IPS-18c (cell line): ENCODE measurements at regions not wholly inside any gene's neighbourhood (a gene's known extent, or its start where the extent isn't known, plus 50 kb on each side); places are given as distances from the start of the nearest gene placed in this dataset.

ENCODE experiments used
- H3K4me3 ChIP-seq: 2 replicates; pipeline ENCODE4 v1.7.0; 2013; ENCODE audit warnings: low read depth, mild to moderate bottlenecking, low read length, moderate library complexity; ENCODE audit not compliant: insufficient read depth
- H3K9me3 ChIP-seq: one replicate; pipeline ENCODE4 v1.6.1; 2013; ENCODE audit warnings: mild to moderate bottlenecking, low read length, moderate library complexity; ENCODE audit not compliant: control insufficient read depth, insufficient read depth

DNA sequence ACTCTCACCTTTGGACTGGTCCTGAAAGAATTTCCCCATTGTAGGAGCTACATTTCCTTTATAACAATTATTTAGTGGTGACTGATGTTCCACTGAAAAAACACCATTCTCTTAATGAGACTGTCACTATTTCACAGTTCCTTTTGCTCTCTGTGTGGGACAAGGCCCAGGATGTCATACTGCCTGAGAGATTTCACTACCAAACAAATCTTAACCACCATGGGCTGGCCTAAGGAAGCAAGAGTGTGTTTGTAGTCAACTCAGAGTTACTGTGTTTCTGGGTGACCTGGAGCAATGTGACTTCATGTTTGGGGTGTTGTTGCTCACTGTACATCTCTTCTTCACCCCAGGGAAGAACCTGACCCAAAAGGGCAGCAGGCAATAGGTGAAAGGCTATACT lies 50.1 kb upstream of the ZNF608 start:
- no peaks in the 10 kb centered on the region for H3K9me3 ChIP-seq
- no peak overlapping the region for H3K4me3 ChIP-seq

DNA sequence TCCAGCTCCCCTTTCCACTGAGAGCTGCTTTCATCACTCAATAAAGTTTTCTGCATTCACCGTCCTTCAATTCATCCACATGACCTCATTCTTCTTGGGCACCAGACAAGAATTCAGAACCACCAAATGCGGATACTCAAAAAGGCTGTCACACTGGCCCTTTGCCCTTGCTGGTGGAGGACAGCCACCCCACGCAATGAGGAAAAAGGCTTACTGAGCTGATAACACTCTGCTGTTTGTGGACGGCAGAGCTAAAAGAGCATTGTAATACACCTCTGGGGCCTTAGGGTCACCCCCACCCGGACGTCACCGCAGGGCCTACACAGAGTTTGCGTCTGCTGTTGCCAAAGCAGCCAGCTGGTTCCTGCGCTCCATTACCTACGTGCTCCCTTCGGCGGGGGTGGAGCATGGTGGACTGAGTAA lies 51.2 kb upstream of the ZNF608 start:
- Histone ChIP-seq H3K4me3 (no peak overlapping the region), H3K9me3 (no peaks in the 10 kb centered on the region)

DNA sequence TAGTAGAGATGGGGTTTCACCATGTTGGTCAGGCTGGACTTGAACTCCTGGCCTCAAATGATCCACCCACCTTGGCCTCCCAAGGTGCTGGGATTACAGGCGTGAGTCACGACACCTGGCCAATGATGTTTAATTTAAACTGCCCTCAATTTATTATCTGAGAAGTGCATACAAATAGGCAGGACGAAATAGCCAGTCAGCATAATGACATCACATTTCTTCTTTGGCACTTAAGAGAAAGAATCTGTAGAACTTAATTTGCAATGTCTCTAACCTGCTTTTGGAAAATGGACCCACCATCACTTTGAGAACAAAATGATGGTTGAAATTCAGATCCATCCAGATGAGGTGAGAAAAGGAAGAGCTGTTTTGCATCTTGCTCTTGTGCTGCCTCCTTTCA lies 52.5 kb upstream of the ZNF608 start:
- no peaks in the 10 kb centered on the region for H3K9me3 ChIP-seq
- no peak overlapping the region for H3K4me3 ChIP-seq

DNA sequence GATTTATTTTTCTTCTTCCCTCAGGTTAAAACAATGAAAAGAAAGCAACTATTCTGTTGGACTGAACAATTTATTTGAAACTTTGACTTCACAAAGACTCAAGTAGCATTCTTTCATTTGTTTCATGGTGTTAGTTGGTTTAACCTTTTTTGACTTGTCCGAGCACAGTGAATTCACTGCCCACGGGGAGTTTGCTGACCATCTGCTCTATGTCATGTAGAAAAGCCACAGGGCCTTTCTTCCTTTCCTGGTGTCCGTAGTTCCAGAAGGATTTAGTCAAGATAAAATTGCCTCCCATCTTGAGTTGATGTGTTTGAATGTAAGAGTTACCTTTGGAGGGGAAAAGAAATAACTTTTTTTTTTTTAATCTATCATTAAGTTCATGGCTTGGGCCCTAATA lies 55.1 kb upstream of the ZNF608 start:
- no peaks in the 10 kb centered on the region for H3K9me3 ChIP-seq
- no peak overlapping the region for H3K4me3 ChIP-seq

DNA sequence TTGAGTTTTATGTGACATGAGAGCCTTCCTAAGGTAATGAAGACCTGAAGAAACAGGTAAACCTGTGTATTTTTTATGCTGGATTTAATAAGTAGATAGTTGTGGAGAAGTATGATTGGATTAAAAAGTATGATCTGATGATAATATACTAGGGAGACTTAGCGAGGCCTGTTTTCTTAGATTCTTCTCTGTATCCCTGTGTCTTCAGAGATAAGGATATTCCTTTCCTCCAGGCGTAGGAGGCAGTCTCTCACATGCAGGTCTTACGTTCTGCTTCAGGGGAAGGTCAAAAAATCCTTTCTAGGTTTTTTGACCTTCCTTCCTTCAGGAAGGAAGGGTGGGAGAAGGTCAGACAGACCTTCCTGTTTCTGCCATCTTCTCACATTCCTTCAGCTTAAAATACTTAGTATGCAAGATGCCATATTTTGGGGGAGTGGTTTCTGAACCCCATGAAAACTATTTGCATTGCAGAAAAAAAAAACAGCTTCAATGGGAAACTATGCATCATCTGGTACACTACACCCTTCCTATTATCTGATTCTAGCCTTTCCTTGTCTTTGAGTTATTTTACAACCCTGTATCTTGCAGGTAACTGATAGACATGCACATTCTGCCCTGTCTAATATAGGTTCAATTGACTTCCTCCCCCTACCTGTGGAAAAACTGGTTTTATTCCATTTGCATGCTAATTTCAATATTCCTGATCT lies 57.3 kb upstream of the ZNF608 start:
- no peaks in the 10 kb centered on the region for H3K9me3 ChIP-seq
- H3K4me3 ChIP-seq = no peak overlapping the region

DNA sequence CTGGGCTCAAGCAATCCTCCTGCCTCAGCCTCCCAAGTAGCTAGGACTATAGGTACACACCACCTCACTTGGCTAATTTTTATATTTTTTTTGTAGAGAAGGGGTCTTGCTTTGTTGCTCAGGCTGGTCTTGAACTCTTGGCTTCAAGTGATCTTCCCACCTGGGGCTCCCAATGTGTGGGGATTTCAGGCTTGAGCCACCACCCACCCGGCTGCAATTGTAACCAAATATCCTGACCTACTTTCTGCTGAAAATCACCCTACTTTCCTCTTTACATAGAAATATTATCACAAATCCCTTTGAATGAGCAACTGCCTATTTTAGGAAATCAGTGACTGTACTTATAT lies 59.6 kb upstream of the ZNF608 start:
- H3K4me3 ChIP-seq = no peak overlapping the region
- no peaks in the 10 kb centered on the region for H3K9me3 ChIP-seq

DNA sequence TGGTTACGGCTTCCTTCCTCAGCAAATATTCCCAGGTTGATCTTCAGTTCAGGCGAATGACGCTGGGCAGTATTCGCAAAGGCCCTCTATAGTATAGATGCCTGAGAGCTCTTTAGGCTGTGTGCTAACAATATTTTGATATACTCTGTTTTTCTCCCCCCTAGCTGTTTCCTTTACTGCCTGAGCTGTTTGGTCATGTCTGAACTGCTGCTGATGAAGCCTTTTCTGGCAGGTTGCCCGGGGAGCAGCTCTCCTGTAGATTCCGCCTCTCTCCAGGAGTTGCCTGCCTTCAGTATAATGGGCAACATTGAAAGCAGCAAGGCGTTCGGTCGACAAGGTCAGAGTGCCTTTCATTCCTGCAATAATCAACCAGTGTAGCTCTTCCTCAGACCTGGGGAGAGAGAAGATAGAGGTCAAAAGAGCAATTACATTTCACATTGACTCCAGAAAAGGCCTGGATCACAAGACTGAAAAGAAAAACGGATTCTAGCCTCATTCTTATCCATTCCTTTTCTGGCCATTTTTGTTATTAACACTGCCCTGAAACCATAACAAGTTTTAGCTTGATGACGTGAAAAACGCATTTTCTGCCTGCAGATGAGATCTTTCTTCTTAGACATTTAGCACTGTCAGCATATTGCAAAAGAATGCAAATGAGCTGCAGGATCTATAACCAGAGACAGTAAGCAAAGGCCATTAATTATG lies 60.1 kb upstream of the ZNF608 start:
- H3K9me3 ChIP-seq = no peaks in the 10 kb centered on the region
- no peak overlapping the region for H3K4me3 ChIP-seq

DNA sequence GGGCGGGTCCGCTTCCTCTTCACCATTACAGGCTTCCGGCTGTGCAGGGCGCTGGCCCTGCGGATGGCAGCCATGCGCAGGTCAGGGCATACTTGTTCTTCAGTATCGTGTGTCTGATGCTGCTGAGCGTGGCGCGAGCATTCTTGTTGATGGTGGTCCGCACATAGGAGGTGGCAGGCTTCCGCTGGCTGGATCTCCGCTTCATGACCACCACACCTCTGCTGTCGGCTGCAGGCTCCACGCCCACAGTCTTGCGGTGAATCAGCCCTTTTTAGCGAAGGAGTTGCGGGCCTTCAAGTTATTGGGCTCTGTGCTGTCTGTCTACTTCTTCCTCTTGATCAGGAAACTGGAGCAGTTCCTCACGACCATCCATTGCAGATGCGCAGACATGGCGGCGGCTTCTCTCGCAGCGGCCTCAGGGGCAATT lies 62.4 kb upstream of the ZNF608 start:
- Histone ChIP-seq H3K9me3 (no peaks in the 10 kb centered on the region), H3K4me3 (no peak overlapping the region)

DNA sequence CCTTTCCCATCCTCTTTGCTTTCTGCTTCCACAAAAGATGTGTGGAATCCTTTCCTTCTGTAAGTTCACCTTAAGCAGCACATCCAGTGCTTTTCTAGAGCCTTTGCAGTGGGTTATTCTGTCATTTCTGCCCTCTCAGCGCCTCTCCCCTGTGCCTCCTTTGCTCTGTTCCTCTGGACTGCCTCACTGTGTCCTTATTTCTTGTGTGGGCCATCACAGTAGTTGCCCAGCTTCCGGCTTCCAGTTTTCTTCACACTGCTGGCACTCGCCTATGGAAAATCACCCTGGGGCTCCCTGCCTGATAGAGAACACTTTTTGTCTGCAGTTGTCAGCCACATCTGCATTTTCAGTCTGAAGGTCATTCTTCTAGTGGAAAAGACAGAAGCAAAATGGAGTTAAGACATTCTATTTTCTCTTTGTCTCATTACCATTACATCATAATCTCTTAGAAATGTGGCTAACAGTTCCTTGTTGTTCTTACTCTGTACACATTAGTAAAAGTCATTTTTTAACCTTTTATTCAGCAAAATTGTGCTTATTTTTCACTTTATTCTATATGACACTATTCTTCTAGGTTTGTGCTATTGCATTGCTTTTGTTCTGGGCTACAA lies 64.1 kb upstream of the ZNF608 start:
- Histone ChIP-seq H3K9me3 (no peaks in the 10 kb centered on the region), H3K4me3 (no peak overlapping the region)

DNA sequence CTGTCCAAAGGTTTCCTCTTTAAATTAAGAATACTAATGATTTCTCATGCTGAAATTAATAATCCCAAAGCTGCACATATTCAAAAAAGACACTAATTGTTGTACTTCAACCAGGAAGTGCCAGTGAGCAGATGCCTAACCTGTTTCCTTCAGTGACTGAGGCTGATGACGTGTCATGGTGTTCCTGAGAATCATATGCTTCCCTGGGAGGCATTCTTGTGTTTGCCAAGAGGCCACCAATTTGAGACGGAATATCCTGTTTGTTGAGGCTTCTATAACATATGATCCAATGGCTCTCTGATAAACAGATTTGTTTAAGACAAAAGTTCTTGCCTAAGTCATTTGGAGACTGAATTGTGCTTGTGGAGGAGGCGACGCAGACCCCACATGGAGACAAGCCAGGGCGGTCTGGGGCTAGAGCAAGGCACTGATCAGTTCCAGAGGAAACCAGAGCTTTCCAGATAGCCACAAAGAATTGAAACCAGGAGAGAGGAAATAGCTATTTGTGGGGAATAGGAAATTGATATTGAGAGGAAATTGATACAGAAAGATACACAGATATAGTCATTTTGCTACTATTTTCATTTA lies 66.4 kb upstream of the ZNF608 start:
- H3K4me3 ChIP-seq = no peak overlapping the region
- no peaks in the 10 kb centered on the region for H3K9me3 ChIP-seq

DNA sequence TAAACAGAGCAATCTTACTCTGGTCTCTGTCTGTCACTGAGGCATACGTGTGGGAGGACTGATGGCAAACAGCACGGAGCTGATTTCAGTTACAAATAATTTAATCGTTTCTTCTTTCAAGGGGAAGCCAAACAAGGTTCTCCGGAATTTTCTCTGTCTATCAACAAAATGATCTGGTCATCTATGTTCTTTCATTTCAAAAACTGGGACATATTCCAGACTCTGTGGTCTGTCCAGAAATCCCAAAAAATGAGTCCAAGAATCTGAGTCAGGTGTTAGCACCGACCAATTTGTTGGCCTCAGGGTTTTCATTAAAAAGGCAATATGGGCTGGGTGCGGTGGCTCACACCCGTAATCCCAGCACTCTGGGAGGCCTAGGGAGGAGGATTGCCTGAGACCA lies 69.9 kb upstream of the ZNF608 start:
- no peak overlapping the region for H3K4me3 ChIP-seq
- no peaks in the 10 kb centered on the region for H3K9me3 ChIP-seq

DNA sequence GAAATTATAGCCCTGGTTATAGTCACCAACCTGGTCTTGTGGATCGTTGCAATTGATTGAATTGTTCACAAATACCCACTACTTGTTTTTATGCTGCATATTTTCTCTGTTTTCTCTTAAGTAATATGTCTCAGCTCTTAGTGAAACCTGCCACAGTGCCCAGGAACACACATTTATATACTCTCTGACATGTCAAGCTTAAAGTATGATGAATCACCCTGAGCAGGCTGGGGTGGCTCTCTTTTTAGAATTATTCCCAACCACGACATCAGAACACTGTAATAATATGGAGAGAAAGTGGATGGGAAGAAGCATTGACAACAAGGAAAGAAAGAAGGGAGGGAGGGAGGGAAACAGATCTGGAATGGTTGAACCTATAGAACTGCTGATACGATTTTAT lies 72.8 kb upstream of the ZNF608 start:
- H3K9me3 ChIP-seq = no peaks in the 10 kb centered on the region
- no peak overlapping the region for H3K4me3 ChIP-seq

DNA sequence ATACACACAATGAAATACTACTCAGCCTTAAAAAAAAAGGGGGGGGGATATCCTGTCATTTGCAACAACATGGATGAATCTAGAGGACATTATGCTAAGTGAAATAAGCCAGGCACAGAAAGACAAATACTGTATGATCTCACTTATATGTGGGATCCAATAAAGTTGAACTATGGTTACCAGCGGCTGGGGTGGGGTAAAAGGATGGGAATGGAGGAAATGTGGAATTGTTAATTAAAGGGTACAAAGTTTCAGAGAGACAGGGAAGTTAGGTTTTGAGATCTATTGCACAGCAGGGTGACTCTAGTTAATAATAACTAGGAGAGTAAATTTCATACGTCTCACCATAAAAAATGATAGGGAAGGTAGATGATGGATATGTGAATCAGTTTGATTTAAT lies 76.2 kb upstream of the ZNF608 start:
- H3K9me3 ChIP-seq = no peaks in the 10 kb centered on the region

DNA sequence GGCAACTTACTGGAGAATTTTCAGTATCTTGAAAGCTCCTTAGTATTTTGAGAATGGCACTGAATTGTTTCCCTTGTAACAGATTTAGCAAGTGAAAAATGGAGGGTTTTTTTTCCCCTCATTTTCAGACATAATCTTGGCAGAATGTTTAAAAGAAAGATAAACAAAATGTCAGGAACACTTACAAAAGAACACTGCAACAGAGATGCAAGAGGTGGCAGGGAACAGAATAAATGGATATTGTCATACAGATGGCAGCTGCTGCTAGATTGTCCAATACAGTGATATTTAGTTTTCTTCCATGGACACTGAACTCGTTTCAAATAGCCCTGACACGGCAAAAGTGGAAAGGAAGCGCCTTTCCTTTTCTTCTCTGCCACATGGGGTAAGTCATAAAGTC lies 76.9 kb upstream of the ZNF608 start:
- no peak overlapping the region for H3K4me3 ChIP-seq
- H3K9me3 ChIP-seq = no peaks in the 10 kb centered on the region

More for the DNA sequence above, 76.2 kb upstream of the ZNF608 start:
- H3K4me3 ChIP-seq = no peak overlapping the region

DNA sequence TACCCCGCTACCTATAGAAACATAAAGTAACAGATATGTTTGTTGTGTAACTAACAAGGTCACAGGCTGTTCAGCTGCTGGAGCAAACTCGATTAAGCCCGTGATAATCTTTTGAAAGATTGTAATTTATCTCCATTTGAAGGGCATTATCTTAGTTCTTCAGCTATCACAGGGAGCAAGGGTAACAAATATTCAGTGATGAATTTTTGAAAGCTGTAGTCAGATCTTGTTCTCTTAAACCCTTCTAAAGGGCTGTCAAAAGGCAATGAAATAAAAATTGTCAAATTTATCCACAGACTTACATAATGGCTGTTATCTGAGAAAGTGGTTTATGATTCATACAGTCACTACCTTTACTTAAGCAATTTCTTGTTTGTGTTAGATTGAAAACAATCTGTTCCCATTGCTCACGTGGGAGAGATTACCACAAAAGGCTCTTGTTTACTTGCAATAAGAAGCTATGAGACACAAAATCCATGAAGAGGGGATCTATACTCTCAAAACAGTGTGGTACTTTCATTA lies 78.3 kb upstream of the ZNF608 start:
- no peak overlapping the region for H3K4me3 ChIP-seq
- H3K9me3 ChIP-seq = no peaks in the 10 kb centered on the region

DNA sequence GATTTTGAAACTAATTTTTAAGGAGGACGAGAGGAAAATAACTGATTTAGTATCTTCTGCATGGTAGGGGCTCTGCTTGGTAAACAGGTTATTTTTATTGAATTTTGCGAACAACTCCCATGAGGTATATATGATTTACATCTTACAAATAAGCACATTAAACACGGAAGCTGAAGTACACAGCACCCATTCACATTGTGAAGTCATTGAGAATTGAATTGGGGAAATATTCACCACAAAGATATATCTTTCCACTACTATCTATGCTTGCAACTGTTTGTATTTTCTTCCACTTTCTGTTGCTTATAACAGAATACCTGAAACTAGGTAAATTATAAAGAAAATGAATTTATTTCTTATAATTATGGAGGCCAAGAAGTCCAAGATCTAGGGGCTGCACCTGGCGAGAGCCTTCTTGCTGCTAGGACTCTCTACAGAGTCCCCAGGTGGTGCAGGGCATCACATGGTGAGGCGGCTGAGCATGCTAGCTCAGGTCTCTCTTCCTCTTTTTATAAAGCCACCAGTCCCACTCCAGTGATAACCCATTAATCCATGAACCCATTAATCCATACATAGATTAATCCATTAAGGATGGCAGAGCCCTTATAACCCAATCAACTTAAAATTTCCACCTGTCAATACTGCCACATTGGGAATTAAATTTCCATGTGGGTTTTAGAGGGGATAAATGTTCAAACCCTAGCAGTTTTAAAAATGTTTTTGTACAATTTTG lies 79.0 kb upstream of the ZNF608 start:
- Histone ChIP-seq H3K4me3 (no peak overlapping the region), H3K9me3 (no peaks in the 10 kb centered on the region)

DNA sequence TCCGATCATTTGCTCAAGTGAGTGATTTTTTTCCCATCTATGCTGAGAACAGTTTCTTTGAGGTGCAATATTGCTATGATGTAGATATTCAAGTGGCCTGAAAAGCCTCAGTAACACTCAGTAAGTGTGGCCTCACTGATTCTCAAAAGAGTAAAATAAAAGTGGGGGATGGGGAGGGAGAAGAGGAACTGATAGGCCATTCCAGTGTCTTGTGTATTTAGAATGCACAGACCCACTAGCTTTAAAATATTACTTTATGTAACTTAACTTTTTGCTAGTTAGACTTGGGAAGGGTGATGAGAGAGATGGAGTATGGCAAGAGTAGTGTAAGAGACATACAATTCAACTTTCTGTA lies 79.5 kb upstream of the ZNF608 start:
- Histone ChIP-seq H3K4me3 (no peak overlapping the region), H3K9me3 (no peaks in the 10 kb centered on the region)
